22Rv1 (cell line): ENCODE measurements at regions not wholly inside any gene's neighbourhood (a gene's known extent, or its start where the extent isn't known, plus 50 kb on each side); places are given as distances from the start of the nearest gene placed in this dataset.
"Not testable (repeated sequence)": the region's sequence is repeated elsewhere in the genome, so short reads cannot be mapped to it uniquely, and the experiment has no call there.

Experiments
- H3K27ac ChIP-seq: fragments of 450-650 bp; 2 replicates; pipeline ENCODE4 v1.5.1; 2017
- CTCF ChIP-seq: fragments of 450-650 bp; IDR thresholded peaks from 2 replicates; pipeline ENCODE4 v1.5.1; 2017; ENCODE audit warnings: mild to moderate bottlenecking
- ZFX ChIP-seq: fragments of 450-650 bp; IDR thresholded peaks from 2 replicates; pipeline ENCODE4 v1.6.1; 2017; ENCODE audit warnings: antibody characterized with exemption, borderline replicate concordance

GRCh38 chr3:96622878-96623277 lies 191.5 kb upstream of the EPHA6 start:
- TF ChIP-seq CTCF = no peak
- no peak for TF ChIP-seq ZFX
- no peak overlapping the region for H3K27ac ChIP-seq

- TF ChIP-seq CTCF (no peak), ZFX (no peak)
- H3K27ac ChIP-seq = no peak overlapping the region
Observed at GRCh38 chr3:96631050-96631449, 183.3 kb upstream of the EPHA6 start.

GRCh38 chr3:96646596-96646995 lies 167.8 kb upstream of the EPHA6 start:
- H3K27ac ChIP-seq = no peak overlapping the region
- TF ChIP-seq ZFX = no peak

- H3K27ac ChIP-seq = no peak overlapping the region
- no peak for TF ChIP-seq ZFX
Observed at GRCh38 chr3:96657710-96658109, 156.7 kb upstream of the EPHA6 start.

GRCh38 chr3:96671861-96672595 lies 142.4 kb upstream of the EPHA6 start:
- H3K27ac ChIP-seq = not testable (repeated sequence)

GRCh38 chr3:96677156-96677555 lies 137.2 kb upstream of the EPHA6 start:
- no peak for TF ChIP-seq ZFX
- TF ChIP-seq CTCF = no peak
- H3K27ac ChIP-seq = no peak overlapping the region

GRCh38 chr3:96678325-96678724 lies 136.1 kb upstream of the EPHA6 start:
- TF ChIP-seq ZFX (no peak), CTCF (no peak)
- no peak overlapping the region for H3K27ac ChIP-seq

- H3K27ac ChIP-seq = no peak overlapping the region
- no peak for TF ChIP-seq ZFX
- peak; percentile 22 for TF ChIP-seq CTCF
Observed at GRCh38 chr3:96700322-96701315, 113.8 kb upstream of the EPHA6 start.
